ENCODE measurements at regions not wholly inside any gene's neighbourhood (a gene's known extent, or its start where the extent isn't known, plus 50 kb on each side); places are given as distances from the start of the nearest gene placed in this dataset.

- no peak for DNase-seq (ENCODE audit: low read depth)
Observed at GRCh38 chr17:77906377-77906871, 52.1 kb upstream of the TNRC6C start.

DNA sequence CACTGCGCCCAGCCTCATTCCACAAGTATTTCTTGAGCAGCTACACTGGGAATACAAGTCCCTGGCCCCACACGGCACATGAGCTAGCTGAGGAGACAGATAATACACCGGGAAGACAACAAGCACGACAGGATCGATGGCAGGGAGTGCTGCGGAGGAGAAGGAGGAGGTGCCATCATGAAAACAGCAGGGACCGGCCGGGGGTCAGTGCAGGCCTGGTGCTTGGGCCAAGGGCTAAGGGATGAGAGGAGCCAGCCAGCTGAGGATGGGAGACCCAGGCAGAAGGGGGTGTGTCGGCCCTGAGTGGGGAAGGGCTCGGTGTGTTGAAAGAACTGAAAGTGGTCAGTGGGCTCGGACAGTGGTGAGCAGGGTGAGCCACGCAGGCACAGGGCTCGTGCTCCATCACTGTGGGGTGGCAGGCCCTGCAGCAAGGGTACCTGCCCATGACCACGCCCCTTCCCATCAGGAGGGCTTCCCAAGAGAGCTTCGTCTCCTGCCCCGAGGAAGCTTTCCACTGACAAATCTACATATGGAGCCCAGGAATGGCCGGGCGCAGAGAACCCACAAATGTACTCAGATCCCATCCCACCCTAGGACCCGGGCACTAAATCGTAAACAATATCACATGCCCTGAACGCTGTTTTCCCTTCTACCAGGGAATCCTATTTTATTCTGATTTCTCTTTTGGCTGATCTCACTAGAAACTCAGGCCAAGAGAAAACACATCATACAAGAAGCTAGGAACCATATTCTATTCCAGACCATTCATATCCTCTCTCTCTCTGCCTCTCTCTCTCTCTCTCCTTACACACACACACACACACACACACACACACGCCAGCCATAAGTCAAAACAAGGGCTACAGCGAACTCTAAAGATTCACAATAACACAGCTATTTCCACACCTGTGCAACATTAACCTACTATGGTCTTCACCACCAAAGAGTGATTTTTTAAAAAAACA is 50.7 kb upstream of the TNRC6C start:
- no peak for DNase-seq (ENCODE audit: low read depth)

GRCh38 chr17:77908501-77908900 is 50.0 kb upstream of the TNRC6C start:
- no peak for DNase-seq (ENCODE audit: low read depth)

Data from fibroblast of gingiva (primary cell).